Vagina (tissue), 2 donors: ENCODE measurements at regions not wholly inside any gene's neighbourhood (a gene's known extent, or its start where the extent isn't known, plus 50 kb on each side); places are given as distances from the start of the nearest gene placed in this dataset.

Experiments used
- CTCF ChIP-seq, 3 experiments: fragments of 450-650 bp in 2 of 3; fragments of 200-600 bp in 1 of 3; sonication (generic) in 1 of 3; IDR thresholded peaks; one replicate each; pipeline ENCODE4 v1.5.1; 2017 to 2019; ENCODE audit warnings: antibody characterized with exemption in 3 of 3, mild to moderate bottlenecking in 2 of 3, moderate library complexity in 2 of 3
- POLR2A ChIP-seq, 2 donors: fragments of 450-650 bp; IDR thresholded peaks; one replicate each; pipeline ENCODE4 v1.6.1; 2017; ENCODE audit warnings: antibody characterized with exemption in 2 of 2, mild to moderate bottlenecking in 2 of 2, moderate library complexity in 2 of 2

- TF ChIP-seq CTCF (IDR thresholded peaks at IDR 0.05) (no peak), POLR2A (IDR thresholded peaks at IDR 0.05) (no peak)
Observed at GRCh38 chr1:5693568-5693967, 298.7 kb downstream of the NPHP4 start.
